ENCODE measurements at regions not wholly inside any gene's neighbourhood (a gene's known extent, or its start where the extent isn't known, plus 50 kb on each side); places are given as distances from the start of the nearest gene placed in this dataset.

GRCh38 chr3:115324056-115324455, 177.0 kb upstream of the ZBTB20 start:
- Histone ChIP-seq H3K4me1 (replicated peaks) (peaks cover 13% of the 10 kb centered on the region), H3K27me3 (replicated peaks) (no peaks in the 10 kb centered on the region), H3K4me3 (no peak overlapping the region), H3K9me3 (replicated peaks) (no peaks in the 10 kb centered on the region; the same call in 1 of the 2 replicates), H3K36me3 (no peaks in the 10 kb centered on the region), H3K27ac (no peak overlapping the region)
- DNase-seq (ENCODE audit: low read depth in 1 of 2, low spot score in 2 of 2): no peak

GRCh38 chr3:115325539-115325938, 178.5 kb upstream of the ZBTB20 start:
- DNase-seq (ENCODE audit: low read depth in 1 of 2, low spot score in 2 of 2): peak in 1 of 2 experiments; percentile 42
- no peaks in the 10 kb centered on the region for H3K27me3 ChIP-seq (replicated peaks)
- H3K36me3 ChIP-seq: no peaks in the 10 kb centered on the region
- H3K4me3 ChIP-seq: no peak overlapping the region
- H3K27ac ChIP-seq: no peak overlapping the region
- H3K4me1 ChIP-seq (replicated peaks): peaks cover 13% of the 10 kb centered on the region
- H3K9me3 ChIP-seq (replicated peaks): no peaks in the 10 kb centered on the region

- Histone ChIP-seq H3K27ac (no peak overlapping the region), H3K4me3 (no peak overlapping the region), H3K27me3 (replicated peaks) (no peaks in the 10 kb centered on the region), H3K9me3 (replicated peaks) (no peaks in the 10 kb centered on the region), H3K4me1 (replicated peaks) (no peaks in the 10 kb centered on the region), H3K36me3 (no peaks in the 10 kb centered on the region)
- no peak for DNase-seq (ENCODE audit: low read depth in 1 of 2, low spot score in 2 of 2)
Observed at GRCh38 chr3:115330430-115330829, 183.3 kb upstream of the ZBTB20 start.

GRCh38 chr3:115332998-115333397, 185.9 kb upstream of the ZBTB20 start:
- Histone ChIP-seq H3K9me3 (replicated peaks) (no peaks in the 10 kb centered on the region), H3K36me3 (no peaks in the 10 kb centered on the region), H3K27me3 (replicated peaks) (no peaks in the 10 kb centered on the region), H3K4me1 (replicated peaks) (no peaks in the 10 kb centered on the region), H3K4me3 (no peak overlapping the region), H3K27ac (no peak overlapping the region)
- DNase-seq (ENCODE audit: low read depth in 1 of 2, low spot score in 2 of 2): no peak

- Histone ChIP-seq H3K27me3 (replicated peaks) (no peaks in the 10 kb centered on the region), H3K27ac (no peak overlapping the region), H3K36me3 (no peaks in the 10 kb centered on the region), H3K4me1 (replicated peaks) (peaks cover 3% of the 10 kb centered on the region; the same call in 1 of the 2 replicates), H3K4me3 (no peak overlapping the region), H3K9me3 (replicated peaks) (no peaks in the 10 kb centered on the region)
- DNase-seq (ENCODE audit: low read depth in 1 of 2, low spot score in 2 of 2): no peak
Observed at GRCh38 chr3:115336836-115337235, 189.7 kb upstream of the ZBTB20 start.

GRCh38 chr3:115340586-115340985, 193.5 kb upstream of the ZBTB20 start:
- Histone ChIP-seq H3K36me3 (no peaks in the 10 kb centered on the region), H3K27ac (no peak overlapping the region), H3K4me3 (no peak overlapping the region), H3K27me3 (replicated peaks) (no peaks in the 10 kb centered on the region), H3K4me1 (replicated peaks) (peaks cover 3% of the 10 kb centered on the region; the same call in 1 of the 2 replicates), H3K9me3 (replicated peaks) (no peaks in the 10 kb centered on the region)
- no peak for DNase-seq (ENCODE audit: low read depth in 1 of 2, low spot score in 2 of 2)

- no peaks in the 10 kb centered on the region for H3K27me3 ChIP-seq (replicated peaks)
- H3K36me3 ChIP-seq: no peaks in the 10 kb centered on the region
- peaks cover 3% of the 10 kb centered on the region; the same call in 1 of the 2 replicates for H3K4me1 ChIP-seq (replicated peaks)
- no peak overlapping the region for H3K4me3 ChIP-seq
- H3K9me3 ChIP-seq (replicated peaks): no peaks in the 10 kb centered on the region
- no peak overlapping the region for H3K27ac ChIP-seq
- peak in 1 of 2 experiments; percentile 36 for DNase-seq (ENCODE audit: low read depth in 1 of 2, low spot score in 2 of 2)
Observed at GRCh38 chr3:115341208-115341607, 194.1 kb upstream of the ZBTB20 start.

GRCh38 chr3:115347737-115348136, 200.6 kb upstream of the ZBTB20 start:
- DNase-seq (ENCODE audit: low read depth in 1 of 2, low spot score in 2 of 2): no peak
- Histone ChIP-seq H3K36me3 (no peaks in the 10 kb centered on the region), H3K27ac (no peak overlapping the region), H3K4me1 (replicated peaks) (no peaks in the 10 kb centered on the region), H3K27me3 (replicated peaks) (no peaks in the 10 kb centered on the region), H3K4me3 (no peak overlapping the region), H3K9me3 (replicated peaks) (no peaks in the 10 kb centered on the region)

- H3K36me3 ChIP-seq: no peaks in the 10 kb centered on the region
- H3K4me1 ChIP-seq (replicated peaks): no peaks in the 10 kb centered on the region
- no peak overlapping the region for H3K4me3 ChIP-seq
- H3K27me3 ChIP-seq (replicated peaks): no peaks in the 10 kb centered on the region
- H3K27ac ChIP-seq: no peak overlapping the region
- H3K9me3 ChIP-seq (replicated peaks): no peaks in the 10 kb centered on the region
- no peak for DNase-seq (ENCODE audit: low read depth in 1 of 2, low spot score in 2 of 2)
Observed at GRCh38 chr3:115348412-115348811, 201.3 kb upstream of the ZBTB20 start.

- H3K9me3 ChIP-seq (replicated peaks): no peaks in the 10 kb centered on the region
- no peaks in the 10 kb centered on the region for H3K36me3 ChIP-seq
- no peaks in the 10 kb centered on the region for H3K27me3 ChIP-seq (replicated peaks)
- DNase-seq (ENCODE audit: low read depth in 1 of 2, low spot score in 2 of 2): no peak
- H3K4me1 ChIP-seq (replicated peaks): no peaks in the 10 kb centered on the region
- no peak overlapping the region for H3K27ac ChIP-seq
- no peak overlapping the region for H3K4me3 ChIP-seq
Observed at GRCh38 chr3:115348951-115349745, 202.1 kb upstream of the ZBTB20 start.

- H3K9me3 ChIP-seq (replicated peaks): no peaks in the 10 kb centered on the region
- no peak overlapping the region for H3K4me3 ChIP-seq
- DNase-seq (ENCODE audit: low read depth in 1 of 2, low spot score in 2 of 2): no peak
- H3K27me3 ChIP-seq (replicated peaks): no peaks in the 10 kb centered on the region
- H3K36me3 ChIP-seq: no peaks in the 10 kb centered on the region
- H3K27ac ChIP-seq: no peak overlapping the region
- no peaks in the 10 kb centered on the region for H3K4me1 ChIP-seq (replicated peaks)
Observed at GRCh38 chr3:115350606-115351005, 203.5 kb upstream of the ZBTB20 start.

GRCh38 chr3:115351193-115351592, 204.1 kb upstream of the ZBTB20 start:
- Histone ChIP-seq H3K27ac (no peak overlapping the region), H3K4me3 (no peak overlapping the region), H3K27me3 (replicated peaks) (no peaks in the 10 kb centered on the region), H3K36me3 (no peaks in the 10 kb centered on the region), H3K9me3 (replicated peaks) (no peaks in the 10 kb centered on the region), H3K4me1 (replicated peaks) (no peaks in the 10 kb centered on the region)
- DNase-seq (ENCODE audit: low read depth in 1 of 2, low spot score in 2 of 2): no peak

GRCh38 chr3:115354010-115354409, 206.9 kb upstream of the ZBTB20 start:
- Histone ChIP-seq H3K36me3 (no peaks in the 10 kb centered on the region), H3K9me3 (replicated peaks) (no peaks in the 10 kb centered on the region), H3K4me1 (replicated peaks) (no peaks in the 10 kb centered on the region), H3K27ac (no peak overlapping the region), H3K27me3 (replicated peaks) (no peaks in the 10 kb centered on the region), H3K4me3 (no peak overlapping the region)
- no peak for DNase-seq (ENCODE audit: low read depth in 1 of 2, low spot score in 2 of 2)

GRCh38 chr3:115357456-115357855, 210.4 kb upstream of the ZBTB20 start:
- Histone ChIP-seq H3K4me3 (no peak overlapping the region), H3K27me3 (replicated peaks) (no peaks in the 10 kb centered on the region), H3K9me3 (replicated peaks) (no peaks in the 10 kb centered on the region), H3K4me1 (replicated peaks) (0 out of 2 replicates have a peak, but pooled peaks cover 6% of the 10 kb centered on the region), H3K27ac (no peak overlapping the region), H3K36me3 (no peaks in the 10 kb centered on the region)
- DNase-seq (ENCODE audit: low read depth in 1 of 2, low spot score in 2 of 2): no peak
